ENCODE measurements at regions not wholly inside any gene's neighbourhood (a gene's known extent, or its start where the extent isn't known, plus 50 kb on each side); places are given as distances from the start of the nearest gene placed in this dataset.
A peak's percentile ranks its signal among the peaks of the same experiment; 100 is the strongest.

DNA sequence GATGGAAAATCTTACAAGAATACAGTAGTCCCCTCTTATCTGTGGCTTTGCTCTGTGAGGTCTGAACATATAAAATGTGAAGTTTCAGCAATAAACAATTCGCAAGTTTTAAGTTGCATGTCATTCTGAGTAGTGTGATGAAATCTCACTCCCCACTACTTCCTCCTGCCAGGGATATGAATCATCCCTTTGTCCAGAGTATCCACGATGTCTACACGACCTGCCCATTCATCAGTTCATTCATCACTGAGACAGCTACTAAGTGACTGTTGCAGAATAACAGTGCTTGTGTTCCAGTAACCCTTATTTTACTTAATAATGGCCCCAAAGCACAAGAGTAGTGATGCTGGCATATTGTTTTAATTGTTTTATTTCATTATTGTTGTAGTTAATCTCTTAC is 489.2 kb upstream of the UBE2E2 start:
- TF ChIP-seq, protein P1, sequence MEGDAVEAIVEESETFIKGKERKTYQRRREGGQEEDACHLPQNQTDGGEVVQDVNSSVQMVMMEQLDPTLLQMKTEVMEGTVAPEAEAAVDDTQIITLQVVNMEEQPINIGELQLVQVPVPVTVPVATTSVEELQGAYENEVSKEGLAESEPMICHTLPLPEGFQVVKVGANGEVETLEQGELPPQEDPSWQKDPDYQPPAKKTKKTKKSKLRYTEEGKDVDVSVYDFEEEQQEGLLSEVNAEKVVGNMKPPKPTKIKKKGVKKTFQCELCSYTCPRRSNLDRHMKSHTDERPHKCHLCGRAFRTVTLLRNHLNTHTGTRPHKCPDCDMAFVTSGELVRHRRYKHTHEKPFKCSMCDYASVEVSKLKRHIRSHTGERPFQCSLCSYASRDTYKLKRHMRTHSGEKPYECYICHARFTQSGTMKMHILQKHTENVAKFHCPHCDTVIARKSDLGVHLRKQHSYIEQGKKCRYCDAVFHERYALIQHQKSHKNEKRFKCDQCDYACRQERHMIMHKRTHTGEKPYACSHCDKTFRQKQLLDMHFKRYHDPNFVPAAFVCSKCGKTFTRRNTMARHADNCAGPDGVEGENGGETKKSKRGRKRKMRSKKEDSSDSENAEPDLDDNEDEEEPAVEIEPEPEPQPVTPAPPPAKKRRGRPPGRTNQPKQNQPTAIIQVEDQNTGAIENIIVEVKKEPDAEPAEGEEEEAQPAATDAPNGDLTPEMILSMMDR (IDR thresholded peaks at IDR 0.05): no peak
- TF ChIP-seq POLR2A (IDR thresholded peaks at IDR 0.05): no peak
- peak in 1 of 3 donors; percentile 55 for TF ChIP-seq POLR2AphosphoS5 (IDR thresholded peaks at IDR 0.05)
- H3K9me3 ChIP-seq: peaks cover 0 to 4% of the 10 kb centered on the region in 2 donors
- no peaks in the 10 kb centered on the region for H3K4me1 ChIP-seq
- H3K36me3 ChIP-seq: no peaks in the 10 kb centered on the region
- H3K27ac ChIP-seq: no peak overlapping the region
- intact Hi-C loops (cut with DNase I; ENCODE audit: low total_unique reads): no loop called here
- no peak overlapping the region for H3K4me3 ChIP-seq
- no peaks in the 10 kb centered on the region for H3K27me3 ChIP-seq
- no peak for DNase-seq (ENCODE audit: low spot score in 2 of 2)

DNA sequence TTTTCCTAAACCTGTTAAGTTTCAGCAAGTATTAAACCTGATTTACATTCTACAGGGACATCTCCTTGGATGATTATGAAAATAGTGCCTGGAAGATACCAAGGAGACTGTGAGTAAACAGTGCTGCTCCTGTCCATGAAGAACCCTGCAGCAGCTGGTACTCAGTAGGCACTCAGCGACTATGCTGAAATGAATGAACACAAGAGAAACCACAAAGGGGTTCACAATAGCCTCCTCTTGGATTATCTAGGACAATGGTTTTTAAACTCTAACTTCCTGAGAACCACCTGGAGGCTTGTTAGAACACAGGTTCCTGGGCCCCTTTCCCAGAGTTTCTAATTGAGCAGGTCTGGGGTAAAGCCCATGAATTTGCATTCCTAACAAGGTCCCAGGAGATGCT is 488.4 kb upstream of the UBE2E2 start:
- H3K4me3 ChIP-seq: no peak overlapping the region
- intact Hi-C loops (cut with DNase I; ENCODE audit: low total_unique reads): no loop called here
- H3K9me3 ChIP-seq: peaks cover 0 to 4% of the 10 kb centered on the region in 2 donors
- no peaks in the 10 kb centered on the region for H3K36me3 ChIP-seq
- no peak for DNase-seq (ENCODE audit: low spot score in 2 of 2)
- H3K4me1 ChIP-seq: no peaks in the 10 kb centered on the region
- H3K27ac ChIP-seq: no peak overlapping the region
- TF ChIP-seq, protein P1 (IDR thresholded peaks at IDR 0.05): no peak
- no peak for TF ChIP-seq POLR2A (IDR thresholded peaks at IDR 0.05)
- TF ChIP-seq POLR2AphosphoS5 (IDR thresholded peaks at IDR 0.05): no peak
- H3K27me3 ChIP-seq: no peaks in the 10 kb centered on the region

DNA sequence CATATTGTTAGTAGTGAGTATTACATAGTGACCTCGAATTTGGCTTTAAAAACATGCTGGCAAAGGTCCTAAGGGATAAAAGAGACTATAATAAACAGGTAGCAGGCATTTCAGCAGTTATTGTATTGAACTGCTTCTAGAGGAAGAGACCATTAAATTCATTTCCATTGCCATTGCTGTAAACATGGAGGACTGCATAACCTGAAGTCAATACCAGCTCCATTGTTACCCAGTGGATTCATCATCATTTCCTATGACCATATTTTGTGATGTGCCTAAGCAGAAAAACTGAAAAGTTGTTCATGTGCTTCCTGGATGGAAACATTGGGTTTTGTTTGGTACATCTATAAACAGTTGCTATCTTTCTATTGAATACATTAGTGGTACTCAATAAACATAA is 482.5 kb upstream of the UBE2E2 start:
- H3K9me3 ChIP-seq: peaks cover 0 to 4% of the 10 kb centered on the region in 2 donors
- intact Hi-C loops (cut with DNase I; ENCODE audit: low total_unique reads): no loop called here
- no peaks in the 10 kb centered on the region for H3K27me3 ChIP-seq
- TF ChIP-seq POLR2AphosphoS5 (IDR thresholded peaks at IDR 0.05) (no peak), POLR2A (IDR thresholded peaks at IDR 0.05) (no peak)
- TF ChIP-seq, protein P1 (IDR thresholded peaks at IDR 0.05): no peak
- H3K27ac ChIP-seq: no peak overlapping the region
- no peaks in the 10 kb centered on the region for H3K36me3 ChIP-seq
- H3K4me3 ChIP-seq: no peak overlapping the region
- DNase-seq (ENCODE audit: low spot score in 2 of 2): no peak
- no peaks in the 10 kb centered on the region for H3K4me1 ChIP-seq

DNA sequence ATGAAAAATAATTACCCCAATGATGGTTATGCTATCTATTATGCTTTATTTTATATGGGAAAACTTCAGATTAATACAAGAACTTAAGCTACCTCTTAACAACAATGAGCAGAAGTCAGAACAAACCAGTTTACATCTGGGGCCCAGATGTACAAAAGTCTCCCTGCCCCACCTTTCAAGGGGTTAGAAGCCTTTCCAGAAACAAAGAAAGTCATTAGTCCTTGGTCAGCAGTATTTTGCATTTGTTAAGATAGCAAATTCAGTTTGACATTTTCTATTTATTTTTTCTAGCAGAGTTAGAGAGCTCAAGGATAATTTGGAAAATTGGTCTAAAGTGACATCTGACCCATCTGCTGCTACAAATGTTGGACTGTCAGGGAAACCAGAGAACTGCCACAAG is 478.7 kb upstream of the UBE2E2 start:
- intact Hi-C loops (cut with DNase I; ENCODE audit: low total_unique reads): no loop called here

DNA sequence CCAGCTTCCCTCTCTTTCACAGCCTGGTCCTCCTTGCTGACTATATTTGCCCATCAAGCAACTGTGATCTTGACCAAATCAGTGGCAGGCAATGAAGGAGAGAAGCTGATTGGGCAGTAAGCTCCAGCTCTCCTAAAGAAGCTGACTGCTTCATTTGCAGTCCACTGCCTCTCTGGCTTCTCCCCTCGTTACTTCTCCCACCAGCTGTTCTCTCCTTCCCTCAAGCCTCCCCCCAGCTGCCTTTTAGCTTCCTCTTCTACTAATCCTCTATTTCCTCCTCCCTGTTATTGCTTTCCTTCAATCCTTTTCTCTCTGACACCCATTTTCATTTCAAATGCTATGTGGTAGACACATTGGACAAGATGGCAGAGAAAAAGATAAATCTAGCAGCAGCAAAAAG is 474.7 kb upstream of the UBE2E2 start:
- H3K27ac ChIP-seq: no peak overlapping the region
- no peak for DNase-seq (ENCODE audit: low spot score in 2 of 2)
- no peaks in the 10 kb centered on the region for H3K4me1 ChIP-seq
- H3K27me3 ChIP-seq: no peaks in the 10 kb centered on the region
- TF ChIP-seq POLR2A (IDR thresholded peaks at IDR 0.05) (no peak), POLR2AphosphoS5 (IDR thresholded peaks at IDR 0.05) (no peak)
- TF ChIP-seq, protein P1 (IDR thresholded peaks at IDR 0.05): no peak
- no peaks in the 10 kb centered on the region for H3K36me3 ChIP-seq
- intact Hi-C loops (cut with DNase I; ENCODE audit: low total_unique reads): no loop called here
- no peak overlapping the region for H3K4me3 ChIP-seq
- no peaks in the 10 kb centered on the region for H3K9me3 ChIP-seq

More for the DNA sequence above, 478.7 kb upstream of the UBE2E2 start:
- H3K4me3 ChIP-seq: no peak overlapping the region
- H3K27me3 ChIP-seq: no peaks in the 10 kb centered on the region
- H3K9me3 ChIP-seq: no peaks in the 10 kb centered on the region
- H3K4me1 ChIP-seq: no peaks in the 10 kb centered on the region
- H3K27ac ChIP-seq: no peak overlapping the region
- no peak for TF ChIP-seq POLR2AphosphoS5 (IDR thresholded peaks at IDR 0.05)
- DNase-seq (ENCODE audit: low spot score in 2 of 2): no peak
- no peaks in the 10 kb centered on the region for H3K36me3 ChIP-seq

DNA sequence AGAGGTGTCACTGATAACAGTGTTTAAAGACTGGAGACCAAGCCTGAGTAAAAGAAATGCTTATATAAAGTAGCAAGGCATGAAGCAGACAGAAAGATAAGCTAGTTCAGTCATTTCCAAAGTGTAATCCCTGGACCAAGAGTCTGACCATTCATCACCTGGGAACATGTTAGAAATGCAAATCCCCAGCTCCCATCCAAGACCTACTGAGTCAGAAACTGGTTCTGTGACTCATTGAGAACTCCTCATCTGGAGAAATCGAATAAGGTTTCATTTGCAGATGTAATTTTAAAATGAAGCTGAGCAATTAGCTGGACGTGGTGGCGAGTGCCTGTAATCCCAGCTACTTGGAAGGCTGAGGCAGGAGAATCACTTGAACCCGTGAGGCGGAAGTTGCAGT is 473.9 kb upstream of the UBE2E2 start:
- intact Hi-C loops (cut with DNase I; ENCODE audit: low total_unique reads): no loop called here
- no peaks in the 10 kb centered on the region for H3K27me3 ChIP-seq
- no peaks in the 10 kb centered on the region for H3K9me3 ChIP-seq
- DNase-seq (ENCODE audit: low spot score in 2 of 2): no peak
- TF ChIP-seq POLR2AphosphoS5 (IDR thresholded peaks at IDR 0.05): no peak
- TF ChIP-seq, protein P1 (IDR thresholded peaks at IDR 0.05): no peak
- no peak for TF ChIP-seq POLR2A (IDR thresholded peaks at IDR 0.05)
- H3K27ac ChIP-seq: no peak overlapping the region
- no peaks in the 10 kb centered on the region for H3K36me3 ChIP-seq
- H3K4me3 ChIP-seq: no peak overlapping the region
- H3K4me1 ChIP-seq: no peaks in the 10 kb centered on the region
